B cell (primary cell): ENCODE measurements at regions not wholly inside any gene's neighbourhood (a gene's known extent, or its start where the extent isn't known, plus 50 kb on each side); places are given as distances from the start of the nearest gene placed in this dataset.

Source experiments
- ATAC-seq: fragments of 200-7000 bp; cut with Tn5 transposase; one replicate; pipeline ENCODE4 v1.10.0; 2021; ENCODE audit warnings: low read depth, mild to moderate bottlenecking, moderate number of reproducible peaks, moderate library complexity
- CTCF ChIA-PET: fragments of 350-600 bp; sonication (Branson Sonifier 250); formaldehyde crosslinking; loops from one replicate; lab custom pipeline; 2021; ENCODE audit warnings: antibody characterized with exemption, inconsistent platforms; lab: Charles Lee
- POLR2A ChIA-PET: fragments of 350-600 bp; sonication (Branson Sonifier 250); formaldehyde crosslinking; loops from one replicate; lab custom pipeline; 2021; ENCODE audit warnings: antibody characterized with exemption; lab: Charles Lee
- DNase-seq: peaks from one replicate; pipeline ENCODE4 v3.0.0; 2013
- H2AFZ ChIP-seq: 2 replicates; pipeline ENCODE4 v1.6.1; 2012; ENCODE audit warnings: mild to moderate bottlenecking, low read depth, low read length; ENCODE audit not compliant: insufficient read depth, poor library complexity, severe bottlenecking
- H3K27ac ChIP-seq, 2 donors: 1 replicate in 1 of 2; 2 replicates in 1 of 2; pipeline ENCODE4 v1.5.1; 2012 to 2013; ENCODE audit warnings: low read length in 2 of 2, mild to moderate bottlenecking in 2 of 2, moderate library complexity in 1 of 2
- H3K27me3 ChIP-seq, 4 experiments: fragments of 200-600 bp in 1 of 4; sonication (generic) in 1 of 4; replicated peaks in 1 of 4; 1 replicate in 2 of 4; 2 replicates in 2 of 4; pipeline versions ENCODE4 v1.6.1 to v1.7.0; 2013 to 2016; ENCODE audit warnings: low read length in 3 of 4, mild to moderate bottlenecking in 2 of 4, mixed read lengths in 1 of 4, moderate library complexity in 1 of 4; ENCODE audit not compliant: insufficient read depth in 4 of 4, control insufficient read depth in 3 of 4; ENCODE audit errors: control extremely low read depth in 1 of 4
- H3K36me3 ChIP-seq, 2 experiments: replicated peaks in 1 of 2; 1 replicate in 1 of 2; 2 replicates in 1 of 2; pipeline versions ENCODE4 v1.6.1 to v1.7.1; 2013; ENCODE audit warnings: low read length in 1 of 2; ENCODE audit not compliant: insufficient read depth in 2 of 2, control insufficient read depth in 1 of 2; ENCODE audit errors: control extremely low read depth in 1 of 2, extremely low read depth in 1 of 2
- H3K4me1 ChIP-seq, 2 donors: fragments of 200-600 bp in 1 of 2; sonication (generic) in 1 of 2; 1 replicate in 1 of 2; 2 replicates in 1 of 2; pipeline versions ENCODE4 v1.5.1 to v1.6.1; 2013 to 2017; ENCODE audit warnings: low read length in 2 of 2; ENCODE audit not compliant: control insufficient read depth in 2 of 2, insufficient read depth in 2 of 2
- H3K4me2 ChIP-seq: replicated peaks from 2 replicates; pipeline ENCODE3; 2012; ENCODE audit warnings: mild to moderate bottlenecking, low read depth, low read length; ENCODE audit not compliant: poor library complexity, severe bottlenecking
- H3K4me3 ChIP-seq, 5 experiments: fragments of 200-600 bp in 1 of 5; sonication (generic) in 1 of 5; 1 replicate in 3 of 5; 2 replicates in 2 of 5; pipeline versions ENCODE4 v1.5.1 to v1.7.0; 2011 to 2016; ENCODE audit warnings: low read length in 4 of 5, mild to moderate bottlenecking in 4 of 5, low read depth in 2 of 5, control low read depth in 1 of 5, moderate library complexity in 1 of 5; ENCODE audit not compliant: insufficient read depth in 1 of 5; ENCODE audit errors: control extremely low read depth in 1 of 5, extremely low read depth in 1 of 5
- H3K79me2 ChIP-seq: fragments of 200-600 bp; sonication (generic); one replicate; pipeline ENCODE4 v1.6.0; 2016; ENCODE audit warnings: low read length; ENCODE audit not compliant: control insufficient read depth, insufficient read depth
- H3K9ac ChIP-seq: fragments of 200-600 bp; sonication (generic); 2 replicates; pipeline ENCODE4 v1.6.1; 2017; ENCODE audit warnings: mild to moderate bottlenecking, low read length, moderate library complexity
- H3K9me3 ChIP-seq, 3 donors: one replicate each; pipeline versions ENCODE4 v1.6.1 to v1.7.1; 2013; ENCODE audit warnings: low read length in 2 of 3; ENCODE audit not compliant: control insufficient read depth in 2 of 3, insufficient read depth in 1 of 3; ENCODE audit errors: control extremely low read depth in 1 of 3
- H4K20me1 ChIP-seq: 2 replicates; pipeline ENCODE4 v1.6.0; 2012; ENCODE audit warnings: mild to moderate bottlenecking, low read length; ENCODE audit not compliant: insufficient read depth, control insufficient read depth, poor library complexity, severe bottlenecking
- H3K27ac Mint-ChIP-seq: one replicate; pipeline ENCODE4 v1.8.0; 2021; ENCODE audit warnings: mixed read lengths
- H3K27me3 Mint-ChIP-seq: one replicate; pipeline ENCODE4 v1.8.0; 2021; ENCODE audit warnings: mixed read lengths
- H3K4me1 Mint-ChIP-seq: one replicate; pipeline ENCODE4 v1.8.0; 2021; ENCODE audit warnings: mixed read lengths
- H3K4me3 Mint-ChIP-seq: one replicate; pipeline ENCODE4 v1.8.0; 2021; ENCODE audit warnings: mixed read lengths
- H3K9me3 Mint-ChIP-seq: one replicate; pipeline ENCODE4 v1.8.0; 2022; ENCODE audit warnings: mixed read lengths; ENCODE audit not compliant: insufficient read depth
- EZH2 ChIP-seq: IDR thresholded peaks from 2 replicates; pipeline ENCODE4 v1.6.1; 2012; ENCODE audit warnings: borderline replicate concordance, low read depth, mild to moderate bottlenecking, moderate library complexity, low read length; ENCODE audit not compliant: insufficient read depth, poor library complexity, severe bottlenecking
- WGBS: methylation state at CpG from one replicate; pipeline ENCODE4 v1.1.5; 2013; ENCODE audit warnings: missing lambda C conversion rate; ENCODE audit not compliant: insufficient coverage; 5-methylcytosine and 5-hydroxymethylcytosine counted together
- intact Hi-C: fragments of 100-400 bp; cut with micrococcal nuclease; formaldehyde crosslinking; loops from one replicate; pipeline ENCODE4 v1.10.0; 2022
- TF ChIP-seq, protein P1 (sequence below): fragments of 200-600 bp; IDR thresholded peaks from one replicate; pipeline ENCODE4 v1.8.0; 2022; ENCODE audit warnings: antibody characterized with exemption, mild to moderate bottlenecking

DNA sequence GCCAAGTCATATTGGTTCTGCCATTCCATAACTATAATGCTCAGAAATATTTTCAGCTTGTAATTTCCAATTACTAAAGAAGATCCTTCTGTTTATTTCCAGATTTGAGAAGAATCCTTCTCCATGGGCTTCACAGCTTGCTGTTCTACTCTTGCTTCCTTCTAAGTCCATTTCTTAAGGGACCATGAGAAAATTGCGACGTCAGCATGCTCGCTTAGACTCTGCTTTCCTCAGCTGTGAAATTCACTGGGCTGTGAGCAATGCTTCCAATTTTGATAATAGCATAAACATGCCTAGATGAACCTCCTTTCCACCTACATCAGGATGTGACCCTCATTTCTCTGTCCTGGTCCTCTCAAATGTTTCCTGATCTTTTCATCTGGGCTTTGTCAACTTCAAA lies 145.3 kb upstream of the CDH20 start:
- WGBS = 100% methylated on average over 3 of the region's 3 CpGs
- H3K27ac ChIP-seq = no peak overlapping the region
- Mint-ChIP-seq H3K9me3 (no peaks in the 10 kb centered on the region), H3K4me1 (no peaks in the 10 kb centered on the region), H3K27me3 (no peaks in the 10 kb centered on the region), H3K27ac (no peak overlapping the region), H3K4me3 (no peak overlapping the region)
- ChIA-PET POLR2A (no interaction called here), CTCF (no interaction called here)
- no peak overlapping the region for H3K4me2 ChIP-seq
- no peaks in the 10 kb centered on the region for H3K36me3 ChIP-seq
- H3K79me2 ChIP-seq = no peaks in the 10 kb centered on the region
- no peaks in the 10 kb centered on the region for H3K27me3 ChIP-seq
- no peak overlapping the region for H3K9ac ChIP-seq
- TF ChIP-seq EZH2 = no peak
- TF ChIP-seq, protein P1, sequence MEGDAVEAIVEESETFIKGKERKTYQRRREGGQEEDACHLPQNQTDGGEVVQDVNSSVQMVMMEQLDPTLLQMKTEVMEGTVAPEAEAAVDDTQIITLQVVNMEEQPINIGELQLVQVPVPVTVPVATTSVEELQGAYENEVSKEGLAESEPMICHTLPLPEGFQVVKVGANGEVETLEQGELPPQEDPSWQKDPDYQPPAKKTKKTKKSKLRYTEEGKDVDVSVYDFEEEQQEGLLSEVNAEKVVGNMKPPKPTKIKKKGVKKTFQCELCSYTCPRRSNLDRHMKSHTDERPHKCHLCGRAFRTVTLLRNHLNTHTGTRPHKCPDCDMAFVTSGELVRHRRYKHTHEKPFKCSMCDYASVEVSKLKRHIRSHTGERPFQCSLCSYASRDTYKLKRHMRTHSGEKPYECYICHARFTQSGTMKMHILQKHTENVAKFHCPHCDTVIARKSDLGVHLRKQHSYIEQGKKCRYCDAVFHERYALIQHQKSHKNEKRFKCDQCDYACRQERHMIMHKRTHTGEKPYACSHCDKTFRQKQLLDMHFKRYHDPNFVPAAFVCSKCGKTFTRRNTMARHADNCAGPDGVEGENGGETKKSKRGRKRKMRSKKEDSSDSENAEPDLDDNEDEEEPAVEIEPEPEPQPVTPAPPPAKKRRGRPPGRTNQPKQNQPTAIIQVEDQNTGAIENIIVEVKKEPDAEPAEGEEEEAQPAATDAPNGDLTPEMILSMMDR = no peak
- intact Hi-C loops = no loop called here
- H3K4me1 ChIP-seq = no peaks in the 10 kb centered on the region
- H3K9me3 ChIP-seq = no peaks in the 10 kb centered on the region
- H4K20me1 ChIP-seq = no peaks in the 10 kb centered on the region
- no peak overlapping the region for H2AFZ ChIP-seq
- no peak overlapping the region for H3K4me3 ChIP-seq
- ATAC-seq (no peak), DNase-seq (no peak)

DNA sequence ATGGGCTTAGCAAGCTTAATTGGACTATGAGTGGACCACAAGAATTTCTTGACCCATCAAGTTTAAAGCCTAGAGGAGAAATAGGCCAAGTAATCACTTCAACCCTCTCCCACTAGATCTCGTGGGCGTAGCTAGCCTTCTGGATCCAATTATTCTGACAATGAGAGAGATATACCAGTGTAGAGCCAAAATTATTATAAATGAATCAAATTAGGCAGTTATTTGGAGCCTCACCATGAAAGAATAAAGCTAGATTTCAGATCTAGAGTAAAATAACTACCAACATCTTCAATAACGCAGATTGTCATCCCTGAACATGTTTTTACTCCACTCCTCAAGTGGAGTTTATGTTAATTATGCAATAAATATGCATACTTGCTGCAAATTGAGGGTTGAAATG lies 143.9 kb upstream of the CDH20 start:
- Mint-ChIP-seq H3K27ac (no peak overlapping the region), H3K27me3 (no peaks in the 10 kb centered on the region), H3K9me3 (no peaks in the 10 kb centered on the region), H3K4me1 (no peaks in the 10 kb centered on the region), H3K4me3 (no peak overlapping the region)
- WGBS = no CpG with 5 or more reads among the region's 3 CpGs
- CTCF ChIA-PET = no interaction called here
- H3K4me1 ChIP-seq = no peaks in the 10 kb centered on the region
- POLR2A ChIA-PET = no interaction called here
- H3K9me3 ChIP-seq = no peaks in the 10 kb centered on the region
- no peaks in the 10 kb centered on the region for H4K20me1 ChIP-seq
- intact Hi-C loops = no loop called here
- ATAC-seq = no peak
- H3K4me2 ChIP-seq = no peak overlapping the region
- no peak overlapping the region for H3K4me3 ChIP-seq
- no peak overlapping the region for H2AFZ ChIP-seq
- H3K27ac ChIP-seq = no peak overlapping the region
- DNase-seq = no peak
- H3K36me3 ChIP-seq = no peaks in the 10 kb centered on the region
- TF ChIP-seq EZH2 = no peak
- TF ChIP-seq, protein P1 = no peak
- H3K9ac ChIP-seq = no peak overlapping the region
- no peaks in the 10 kb centered on the region for H3K79me2 ChIP-seq
- no peaks in the 10 kb centered on the region for H3K27me3 ChIP-seq
